ENCODE measurements at regions not wholly inside any gene's neighbourhood (a gene's known extent, or its start where the extent isn't known, plus 50 kb on each side); places are given as distances from the start of the nearest gene placed in this dataset.

DNA sequence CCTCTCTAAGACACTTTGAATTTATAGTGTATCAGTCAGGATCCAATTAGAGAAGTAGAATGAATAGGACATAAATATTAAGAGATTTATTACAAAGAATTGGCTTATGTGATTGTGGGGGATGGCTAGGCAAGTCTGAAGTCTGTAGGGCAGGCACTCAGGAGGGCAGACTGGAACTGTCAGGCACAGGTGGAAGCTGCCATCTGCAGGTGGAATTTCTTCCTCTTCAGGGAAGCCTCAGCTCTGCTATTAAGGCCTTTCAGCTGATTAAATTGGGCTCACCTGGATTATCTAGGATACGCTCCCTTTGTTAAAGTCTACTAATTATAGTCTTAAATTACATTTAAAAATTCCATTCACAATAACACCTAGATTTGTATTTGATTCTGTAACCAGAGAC is 92.0 kb upstream of the HAO2 start:
- TF ChIP-seq, protein P1, sequence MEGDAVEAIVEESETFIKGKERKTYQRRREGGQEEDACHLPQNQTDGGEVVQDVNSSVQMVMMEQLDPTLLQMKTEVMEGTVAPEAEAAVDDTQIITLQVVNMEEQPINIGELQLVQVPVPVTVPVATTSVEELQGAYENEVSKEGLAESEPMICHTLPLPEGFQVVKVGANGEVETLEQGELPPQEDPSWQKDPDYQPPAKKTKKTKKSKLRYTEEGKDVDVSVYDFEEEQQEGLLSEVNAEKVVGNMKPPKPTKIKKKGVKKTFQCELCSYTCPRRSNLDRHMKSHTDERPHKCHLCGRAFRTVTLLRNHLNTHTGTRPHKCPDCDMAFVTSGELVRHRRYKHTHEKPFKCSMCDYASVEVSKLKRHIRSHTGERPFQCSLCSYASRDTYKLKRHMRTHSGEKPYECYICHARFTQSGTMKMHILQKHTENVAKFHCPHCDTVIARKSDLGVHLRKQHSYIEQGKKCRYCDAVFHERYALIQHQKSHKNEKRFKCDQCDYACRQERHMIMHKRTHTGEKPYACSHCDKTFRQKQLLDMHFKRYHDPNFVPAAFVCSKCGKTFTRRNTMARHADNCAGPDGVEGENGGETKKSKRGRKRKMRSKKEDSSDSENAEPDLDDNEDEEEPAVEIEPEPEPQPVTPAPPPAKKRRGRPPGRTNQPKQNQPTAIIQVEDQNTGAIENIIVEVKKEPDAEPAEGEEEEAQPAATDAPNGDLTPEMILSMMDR (conservative IDR thresholded peaks at IDR 0.05; ENCODE audit: low read depth in 2 of 2), result peak; percentile 48 to 74
- TF ChIP-seq ZNF114 (CRISPR knock-in tag; IDR thresholded peaks at IDR 0.05) (no peak), POLR2AphosphoS5 (IDR thresholded peaks at IDR 0.05; ENCODE audit: low read depth) (no peak), EZH2 (IDR thresholded peaks at IDR 0.05; ENCODE audit: low read depth, unreplicated experiment) (no peak), ZNF331 (CRISPR knock-in tag; IDR thresholded peaks at IDR 0.05; ENCODE audit: low read depth) (no peak), JUNB (IDR thresholded peaks at IDR 0.05; ENCODE audit: unreplicated experiment) (no peak), EZH2phosphoT487 (IDR thresholded peaks at IDR 0.05; ENCODE audit: unreplicated experiment) (no peak), NANOG (IDR thresholded peaks at IDR 0.05; ENCODE audit: borderline replicate concordance) (no peak)
- TF ChIP-seq, protein P2, sequence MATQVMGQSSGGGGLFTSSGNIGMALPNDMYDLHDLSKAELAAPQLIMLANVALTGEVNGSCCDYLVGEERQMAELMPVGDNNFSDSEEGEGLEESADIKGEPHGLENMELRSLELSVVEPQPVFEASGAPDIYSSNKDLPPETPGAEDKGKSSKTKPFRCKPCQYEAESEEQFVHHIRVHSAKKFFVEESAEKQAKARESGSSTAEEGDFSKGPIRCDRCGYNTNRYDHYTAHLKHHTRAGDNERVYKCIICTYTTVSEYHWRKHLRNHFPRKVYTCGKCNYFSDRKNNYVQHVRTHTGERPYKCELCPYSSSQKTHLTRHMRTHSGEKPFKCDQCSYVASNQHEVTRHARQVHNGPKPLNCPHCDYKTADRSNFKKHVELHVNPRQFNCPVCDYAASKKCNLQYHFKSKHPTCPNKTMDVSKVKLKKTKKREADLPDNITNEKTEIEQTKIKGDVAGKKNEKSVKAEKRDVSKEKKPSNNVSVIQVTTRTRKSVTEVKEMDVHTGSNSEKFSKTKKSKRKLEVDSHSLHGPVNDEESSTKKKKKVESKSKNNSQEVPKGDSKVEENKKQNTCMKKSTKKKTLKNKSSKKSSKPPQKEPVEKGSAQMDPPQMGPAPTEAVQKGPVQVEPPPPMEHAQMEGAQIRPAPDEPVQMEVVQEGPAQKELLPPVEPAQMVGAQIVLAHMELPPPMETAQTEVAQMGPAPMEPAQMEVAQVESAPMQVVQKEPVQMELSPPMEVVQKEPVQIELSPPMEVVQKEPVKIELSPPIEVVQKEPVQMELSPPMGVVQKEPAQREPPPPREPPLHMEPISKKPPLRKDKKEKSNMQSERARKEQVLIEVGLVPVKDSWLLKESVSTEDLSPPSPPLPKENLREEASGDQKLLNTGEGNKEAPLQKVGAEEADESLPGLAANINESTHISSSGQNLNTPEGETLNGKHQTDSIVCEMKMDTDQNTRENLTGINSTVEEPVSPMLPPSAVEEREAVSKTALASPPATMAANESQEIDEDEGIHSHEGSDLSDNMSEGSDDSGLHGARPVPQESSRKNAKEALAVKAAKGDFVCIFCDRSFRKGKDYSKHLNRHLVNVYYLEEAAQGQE (IDR thresholded peaks at IDR 0.05; ENCODE audit: unreplicated experiment), result no peak

Measured in GM23338 (cell line).